Colonic mucosa (tissue), 4 donors: ENCODE measurements at regions not wholly inside any gene's neighbourhood (a gene's known extent, or its start where the extent isn't known, plus 50 kb on each side); places are given as distances from the start of the nearest gene placed in this dataset.

Experiments
- DNase-seq: peaks from one replicate; pipeline ENCODE4 v3.0.0-alpha.2; 2020
- H3K27ac ChIP-seq: fragments of 200-600 bp; one replicate; pipeline ENCODE4 v1.8.0; 2021
- H3K27me3 ChIP-seq: fragments of 200-600 bp; one replicate; pipeline ENCODE4 v1.8.0; 2021
- H3K36me3 ChIP-seq: fragments of 200-600 bp; one replicate; pipeline ENCODE4 v1.8.0; 2021
- H3K4me1 ChIP-seq: fragments of 200-600 bp; one replicate; pipeline ENCODE4 v1.8.0; 2021; ENCODE audit warnings: mild to moderate bottlenecking
- H3K4me3 ChIP-seq: fragments of 200-600 bp; one replicate; pipeline ENCODE4 v1.8.0; 2021
- H3K9ac ChIP-seq, 2 donors: one replicate each; pipeline ENCODE4 v1.7.0; 2013; ENCODE audit warnings: control low read depth in 2 of 2, low read depth in 2 of 2, low read length in 2 of 2
- H3K9me3 ChIP-seq: fragments of 200-600 bp; one replicate; pipeline ENCODE4 v1.8.0; 2021
- intact Hi-C: fragments of 100-400 bp; cut with DNase I; formaldehyde crosslinking; loops from one replicate; pipeline ENCODE4 v1.14.1; 2022
- TF ChIP-seq, protein P1 (sequence below): fragments of 200-600 bp; IDR thresholded peaks from one replicate; pipeline ENCODE4 v1.8.0; 2022; ENCODE audit warnings: antibody characterized with exemption, mild to moderate bottlenecking
- donor health status: healthy.
- donor health status: DM: no; HTN: no; CAD: no.
- donor health status: DM: no; HTN: no; CAD: no.

DNA sequence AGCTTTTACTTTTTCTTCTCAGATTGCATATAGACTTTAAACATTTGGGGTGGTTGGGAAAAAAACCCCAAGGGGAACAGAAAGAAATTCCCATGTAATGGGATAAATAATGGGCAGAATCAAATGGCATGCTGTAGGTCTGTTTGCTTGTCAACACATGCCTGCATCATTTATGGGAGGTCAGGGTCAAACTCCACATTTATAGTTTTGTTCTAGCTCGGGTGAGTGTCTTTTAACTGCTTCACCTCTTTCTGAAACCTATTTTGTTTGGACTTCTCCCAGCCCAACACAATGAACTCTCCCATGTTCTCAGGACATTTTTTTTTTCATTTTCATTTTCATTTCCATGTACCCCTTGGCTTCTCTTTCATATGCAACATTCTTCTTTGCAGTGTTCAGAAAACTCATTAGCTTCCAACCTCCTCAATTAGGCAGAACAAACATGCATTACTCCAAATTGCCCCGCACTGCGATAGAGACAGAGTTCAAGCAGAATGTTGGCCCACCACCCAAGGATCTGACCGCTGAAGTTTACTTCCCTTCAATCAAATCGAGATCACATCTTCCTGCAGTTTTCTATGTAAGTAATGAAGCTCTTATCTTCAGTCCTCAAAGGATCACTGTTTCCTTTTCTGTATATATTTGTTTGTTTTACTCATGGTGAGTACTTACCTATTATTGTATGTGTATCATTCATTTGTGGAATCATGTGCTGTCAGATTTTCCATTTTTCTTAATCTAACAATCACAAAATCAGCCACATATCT, 354.6 kb downstream of the ZSWIM6 start:
- DNase-seq: no peak
- Histone ChIP-seq H3K4me1 (no peaks in the 10 kb centered on the region), H3K4me3 (no peak overlapping the region), H3K27ac (no peak overlapping the region), H3K27me3 (no peaks in the 10 kb centered on the region), H3K9ac (no peak overlapping the region), H3K36me3 (no peaks in the 10 kb centered on the region), H3K9me3 (no peaks in the 10 kb centered on the region)
- intact Hi-C loops: no loop called here
- TF ChIP-seq, protein P1, sequence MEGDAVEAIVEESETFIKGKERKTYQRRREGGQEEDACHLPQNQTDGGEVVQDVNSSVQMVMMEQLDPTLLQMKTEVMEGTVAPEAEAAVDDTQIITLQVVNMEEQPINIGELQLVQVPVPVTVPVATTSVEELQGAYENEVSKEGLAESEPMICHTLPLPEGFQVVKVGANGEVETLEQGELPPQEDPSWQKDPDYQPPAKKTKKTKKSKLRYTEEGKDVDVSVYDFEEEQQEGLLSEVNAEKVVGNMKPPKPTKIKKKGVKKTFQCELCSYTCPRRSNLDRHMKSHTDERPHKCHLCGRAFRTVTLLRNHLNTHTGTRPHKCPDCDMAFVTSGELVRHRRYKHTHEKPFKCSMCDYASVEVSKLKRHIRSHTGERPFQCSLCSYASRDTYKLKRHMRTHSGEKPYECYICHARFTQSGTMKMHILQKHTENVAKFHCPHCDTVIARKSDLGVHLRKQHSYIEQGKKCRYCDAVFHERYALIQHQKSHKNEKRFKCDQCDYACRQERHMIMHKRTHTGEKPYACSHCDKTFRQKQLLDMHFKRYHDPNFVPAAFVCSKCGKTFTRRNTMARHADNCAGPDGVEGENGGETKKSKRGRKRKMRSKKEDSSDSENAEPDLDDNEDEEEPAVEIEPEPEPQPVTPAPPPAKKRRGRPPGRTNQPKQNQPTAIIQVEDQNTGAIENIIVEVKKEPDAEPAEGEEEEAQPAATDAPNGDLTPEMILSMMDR: no peak

DNA sequence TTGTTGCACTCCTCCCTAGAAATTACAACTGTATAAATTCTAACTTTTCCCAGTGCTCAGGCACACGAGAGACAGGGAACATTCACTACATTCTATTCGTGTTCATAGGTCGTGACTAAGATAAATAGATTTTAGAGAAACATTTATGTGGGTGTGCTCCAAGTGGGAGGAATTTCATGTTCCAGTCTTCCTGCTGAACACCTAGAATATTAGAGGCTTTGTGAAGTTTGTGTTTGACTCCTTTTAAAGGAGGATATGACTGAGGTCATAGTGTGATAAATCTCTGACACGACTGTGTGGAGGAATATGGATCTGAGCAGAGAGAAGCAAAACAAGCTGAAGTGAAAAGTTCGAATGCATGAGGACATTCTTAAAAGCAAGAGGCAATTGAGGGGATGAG, 355.3 kb downstream of the ZSWIM6 start:
- Histone ChIP-seq H3K36me3 (no peaks in the 10 kb centered on the region), H3K9ac (no peak overlapping the region), H3K9me3 (no peaks in the 10 kb centered on the region), H3K4me3 (no peak overlapping the region), H3K27ac (no peak overlapping the region), H3K27me3 (no peaks in the 10 kb centered on the region), H3K4me1 (no peaks in the 10 kb centered on the region)
- intact Hi-C loops: no loop called here
- TF ChIP-seq, protein P1: no peak
- DNase-seq: no peak

- Histone ChIP-seq H3K27me3 (no peaks in the 10 kb centered on the region), H3K4me1 (no peaks in the 10 kb centered on the region), H3K4me3 (no peak overlapping the region), H3K9ac (no peak overlapping the region), H3K9me3 (no peaks in the 10 kb centered on the region), H3K27ac (no peak overlapping the region), H3K36me3 (no peaks in the 10 kb centered on the region)
- no peak for DNase-seq
- TF ChIP-seq, protein P1: no peak
- intact Hi-C loops: no loop called here
Measured at GRCh38 chr5:61689153-61689846, 357.2 kb downstream of the ZSWIM6 start.

- Histone ChIP-seq H3K4me3 (no peak overlapping the region), H3K9me3 (no peaks in the 10 kb centered on the region), H3K27me3 (no peaks in the 10 kb centered on the region), H3K9ac (no peak overlapping the region), H3K36me3 (no peaks in the 10 kb centered on the region), H3K4me1 (no peaks in the 10 kb centered on the region), H3K27ac (no peak overlapping the region)
- no peak for DNase-seq
- intact Hi-C loops: no loop called here
- TF ChIP-seq, protein P1: no peak
Measured at GRCh38 chr5:61697809-61698558, 365.9 kb downstream of the ZSWIM6 start.

DNA sequence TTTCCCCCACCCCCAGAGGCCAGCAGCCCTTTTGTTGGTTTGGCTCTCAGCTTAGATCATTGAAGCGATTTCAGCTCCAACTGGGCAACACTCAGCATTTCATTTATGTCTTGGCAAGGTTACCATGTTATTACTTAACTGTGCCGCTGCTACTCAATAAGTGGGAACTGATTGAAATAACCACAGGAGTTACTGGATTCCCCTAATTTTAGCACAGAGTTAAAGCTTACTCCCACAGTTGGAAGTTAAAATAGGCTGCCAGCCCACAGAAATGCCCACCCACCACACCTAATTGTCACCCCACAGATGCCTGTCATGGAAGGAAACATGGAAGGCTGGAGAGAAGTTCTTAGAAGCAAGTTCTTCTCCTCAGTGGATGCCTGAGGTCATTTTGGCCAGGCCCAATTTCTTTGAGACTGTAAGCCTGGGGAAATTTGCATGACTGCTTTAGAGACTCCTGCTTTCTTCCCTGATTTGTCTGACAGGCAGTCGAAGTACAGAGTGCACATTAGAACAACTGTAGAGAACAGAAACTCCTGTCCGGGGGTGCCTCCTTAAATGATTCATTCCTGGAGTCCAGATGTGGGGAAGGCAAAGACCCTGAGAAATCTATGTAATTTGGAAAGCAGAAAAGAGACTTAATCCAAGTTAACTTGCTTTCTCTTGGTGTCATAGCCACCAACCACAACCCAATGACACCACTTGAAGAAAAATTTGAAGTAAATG, 370.0 kb downstream of the ZSWIM6 start:
- Histone ChIP-seq H3K27me3 (no peaks in the 10 kb centered on the region), H3K36me3 (no peaks in the 10 kb centered on the region), H3K4me3 (no peak overlapping the region), H3K4me1 (no peaks in the 10 kb centered on the region), H3K27ac (no peak overlapping the region), H3K9me3 (no peaks in the 10 kb centered on the region), H3K9ac (no peak overlapping the region)
- intact Hi-C loops: no loop called here
- DNase-seq: no peak
- TF ChIP-seq, protein P1: no peak
